Natural killer cell treated with Interleukin-12 subunit alpha and Interleukin-12 subunit beta and Interleukin-15 and Interleukin-18, amount 100 ng/mL, for 72 hours (primary cell): ENCODE measurements at regions not wholly inside any gene's neighbourhood (a gene's known extent, or its start where the extent isn't known, plus 50 kb on each side); places are given as distances from the start of the nearest gene placed in this dataset.
A peak's percentile ranks its signal among the peaks of the same experiment; 100 is the strongest.
"Not testable (repeated sequence)": the region's sequence is repeated elsewhere in the genome, so short reads cannot be mapped to it uniquely, and the experiment has no call there.

Experiments
- ATAC-seq, 2 donors: fragments of 150-1000 bp; cut with Tn5 transposase in 1 of 2; sonication (Bioruptor Pico), chemical (Tn5 transposase) in 1 of 2; 2 replicates each; pipeline ENCODE4 v1.10.0; 2021
- DNase-seq: peaks from one replicate; pipeline ENCODE4 v3.0.0; 2022; ENCODE audit warnings: low spot score
- H3K27ac Mint-ChIP-seq, 2 donors: 1 replicate in 1 of 2; 2 replicates in 1 of 2; pipeline ENCODE4 v1.8.0; 2022; ENCODE audit warnings: mixed read lengths in 2 of 2, mild to moderate bottlenecking in 1 of 2, moderate library complexity in 1 of 2
- H3K27me3 Mint-ChIP-seq, 2 donors: 1 replicate in 1 of 2; 2 replicates in 1 of 2; pipeline ENCODE4 v1.8.0; 2022; ENCODE audit warnings: mixed read lengths in 2 of 2
- H3K36me3 Mint-ChIP-seq: one replicate; pipeline ENCODE4 v1.8.0; 2022; ENCODE audit warnings: mixed read lengths
- H3K4me1 Mint-ChIP-seq, 2 donors: 1 replicate in 1 of 2; 2 replicates in 1 of 2; pipeline ENCODE4 v1.8.0; 2022; ENCODE audit warnings: low read depth in 2 of 2, mixed read lengths in 2 of 2, mild to moderate bottlenecking in 1 of 2
- H3K4me3 Mint-ChIP-seq: one replicate; pipeline ENCODE4 v1.8.0; 2022; ENCODE audit warnings: mixed read lengths
- H3K9me3 Mint-ChIP-seq: 2 replicates; pipeline ENCODE4 v1.8.0; 2022; ENCODE audit warnings: mixed read lengths

- no peaks in the 10 kb centered on the region for H3K4me1 Mint-ChIP-seq
- no peak overlapping the region for H3K4me3 Mint-ChIP-seq
- H3K27ac Mint-ChIP-seq: no peak overlapping the region
- no peaks in the 10 kb centered on the region for H3K27me3 Mint-ChIP-seq
- DNase-seq: no peak
- ATAC-seq: no peak
- no peaks in the 10 kb centered on the region for H3K9me3 Mint-ChIP-seq
- H3K36me3 Mint-ChIP-seq: no peaks in the 10 kb centered on the region
Measured at GRCh38 chr2:199042660-199043379, 414.9 kb downstream of the SATB2 start.

- no peak overlapping the region for H3K4me3 Mint-ChIP-seq
Measured at GRCh38 chr2:199040522-199040921, 417.2 kb downstream of the SATB2 start.

GRCh38 chr2:199033761-199034160 is 424.0 kb downstream of the SATB2 start:
- H3K36me3 Mint-ChIP-seq, H3K27ac Mint-ChIP-seq, DNase-seq, ATAC-seq, H3K4me1 Mint-ChIP-seq, H3K4me3 Mint-ChIP-seq, H3K27me3 Mint-ChIP-seq: not testable (repeated sequence)
- peaks cover 26% of the 10 kb centered on the region for H3K9me3 Mint-ChIP-seq

More at GRCh38 chr2:199040522-199040921, 417.2 kb downstream of the SATB2 start:
- Mint-ChIP-seq H3K4me1 (no peaks in the 10 kb centered on the region), H3K9me3 (peaks cover 7% of the 10 kb centered on the region), H3K36me3 (no peaks in the 10 kb centered on the region), H3K27me3 (no peaks in the 10 kb centered on the region), H3K27ac (no peak overlapping the region)
- no peak for DNase-seq
- ATAC-seq: no peak

GRCh38 chr2:199025146-199025545 is 432.6 kb downstream of the SATB2 start:
- peaks cover 10% of the 10 kb centered on the region for H3K9me3 Mint-ChIP-seq
- no peak overlapping the region for H3K27ac Mint-ChIP-seq
- no peaks in the 10 kb centered on the region for H3K27me3 Mint-ChIP-seq
- DNase-seq (no peak), ATAC-seq (no peak)
- H3K36me3 Mint-ChIP-seq: no peaks in the 10 kb centered on the region
- H3K4me1 Mint-ChIP-seq: no peaks in the 10 kb centered on the region
- no peak overlapping the region for H3K4me3 Mint-ChIP-seq

- no peak overlapping the region for H3K27ac Mint-ChIP-seq
- ATAC-seq (no peak), DNase-seq (no peak)
- no peaks in the 10 kb centered on the region for H3K27me3 Mint-ChIP-seq
- H3K9me3 Mint-ChIP-seq: peaks cover 4% of the 10 kb centered on the region
- no peaks in the 10 kb centered on the region for H3K4me1 Mint-ChIP-seq
- H3K4me3 Mint-ChIP-seq: no peak overlapping the region
- H3K36me3 Mint-ChIP-seq: no peaks in the 10 kb centered on the region
Measured at GRCh38 chr2:199024224-199024623, 433.5 kb downstream of the SATB2 start.

GRCh38 chr2:199019898-199020507 is 437.7 kb downstream of the SATB2 start:
- Mint-ChIP-seq H3K4me3 (no peak overlapping the region), H3K27me3 (no peaks in the 10 kb centered on the region), H3K36me3 (no peaks in the 10 kb centered on the region), H3K4me1 (no peaks in the 10 kb centered on the region), H3K27ac (no peak overlapping the region), H3K9me3 (peaks cover 7% of the 10 kb centered on the region)
- ATAC-seq: no peak
- no peak for DNase-seq

GRCh38 chr2:199018826-199019225 is 438.9 kb downstream of the SATB2 start:
- no peak for DNase-seq
- Mint-ChIP-seq H3K27me3 (no peaks in the 10 kb centered on the region), H3K27ac (no peak overlapping the region), H3K4me1 (no peaks in the 10 kb centered on the region), H3K36me3 (no peaks in the 10 kb centered on the region), H3K4me3 (no peak overlapping the region), H3K9me3 (peaks cover 7% of the 10 kb centered on the region)
- no peak for ATAC-seq

GRCh38 chr2:199015072-199015471 is 442.7 kb downstream of the SATB2 start:
- Mint-ChIP-seq H3K9me3 (peaks cover 7% of the 10 kb centered on the region), H3K4me3 (no peak overlapping the region), H3K4me1 (no peaks in the 10 kb centered on the region), H3K36me3 (no peaks in the 10 kb centered on the region), H3K27me3 (no peaks in the 10 kb centered on the region), H3K27ac (no peak overlapping the region)
- DNase-seq (no peak), ATAC-seq (no peak)

GRCh38 chr2:199014226-199014625 is 443.5 kb downstream of the SATB2 start:
- H3K27ac Mint-ChIP-seq: no peak overlapping the region
- H3K36me3 Mint-ChIP-seq: no peaks in the 10 kb centered on the region
- no peak overlapping the region for H3K4me3 Mint-ChIP-seq
- ATAC-seq (no peak), DNase-seq (no peak)
- peaks cover 7% of the 10 kb centered on the region for H3K9me3 Mint-ChIP-seq
- no peaks in the 10 kb centered on the region for H3K27me3 Mint-ChIP-seq
- H3K4me1 Mint-ChIP-seq: no peaks in the 10 kb centered on the region

GRCh38 chr2:199011908-199012307 is 445.8 kb downstream of the SATB2 start:
- Mint-ChIP-seq H3K36me3 (no peaks in the 10 kb centered on the region), H3K4me1 (no peaks in the 10 kb centered on the region), H3K27ac (no peak overlapping the region), H3K9me3 (no peaks in the 10 kb centered on the region), H3K27me3 (no peaks in the 10 kb centered on the region), H3K4me3 (no peak overlapping the region)
- peak in 1 of 2 donors; percentile 41 for ATAC-seq
- DNase-seq: no peak

- Mint-ChIP-seq H3K9me3 (peaks cover 14% of the 10 kb centered on the region), H3K27me3 (no peaks in the 10 kb centered on the region), H3K4me3 (no peak overlapping the region), H3K4me1 (no peaks in the 10 kb centered on the region), H3K27ac (no peak overlapping the region), H3K36me3 (no peaks in the 10 kb centered on the region)
- DNase-seq: no peak
- no peak for ATAC-seq
Measured at GRCh38 chr2:198994678-198995077, 463.1 kb downstream of the SATB2 start.

GRCh38 chr2:198991431-198991830 is 466.3 kb downstream of the SATB2 start:
- ATAC-seq (no peak), DNase-seq (no peak)
- Mint-ChIP-seq H3K4me1 (no peaks in the 10 kb centered on the region), H3K4me3 (no peak overlapping the region), H3K27me3 (no peaks in the 10 kb centered on the region), H3K9me3 (peaks cover 17% of the 10 kb centered on the region), H3K27ac (no peak overlapping the region), H3K36me3 (no peaks in the 10 kb centered on the region)

- H3K27ac Mint-ChIP-seq: no peak overlapping the region
- no peaks in the 10 kb centered on the region for H3K4me1 Mint-ChIP-seq
- peaks cover 7% of the 10 kb centered on the region for H3K36me3 Mint-ChIP-seq
- ATAC-seq: no peak
- H3K27me3 Mint-ChIP-seq: no peaks in the 10 kb centered on the region
- no peak for DNase-seq
- no peaks in the 10 kb centered on the region for H3K9me3 Mint-ChIP-seq
- H3K4me3 Mint-ChIP-seq: no peak overlapping the region
Measured at GRCh38 chr2:198975779-198976178, 482.0 kb downstream of the SATB2 start.

- no peak for DNase-seq
- Mint-ChIP-seq H3K27ac (no peak overlapping the region), H3K36me3 (peaks cover 7% of the 10 kb centered on the region), H3K4me3 (no peak overlapping the region), H3K9me3 (peaks cover 1% of the 10 kb centered on the region), H3K27me3 (no peaks in the 10 kb centered on the region), H3K4me1 (no peaks in the 10 kb centered on the region)
- no peak for ATAC-seq
Measured at GRCh38 chr2:198973785-198974184, 484.0 kb downstream of the SATB2 start.

- peaks cover 7% of the 10 kb centered on the region for H3K36me3 Mint-ChIP-seq
- ATAC-seq (no peak), DNase-seq (no peak)
- H3K4me1 Mint-ChIP-seq: no peaks in the 10 kb centered on the region
- no peak overlapping the region for H3K27ac Mint-ChIP-seq
- no peaks in the 10 kb centered on the region for H3K27me3 Mint-ChIP-seq
- peaks cover 3% of the 10 kb centered on the region for H3K9me3 Mint-ChIP-seq
- H3K4me3 Mint-ChIP-seq: no peak overlapping the region
Measured at GRCh38 chr2:198973181-198973580, 484.6 kb downstream of the SATB2 start.
